B cell (primary cell): ENCODE measurements at regions not wholly inside any gene's neighbourhood (a gene's known extent, or its start where the extent isn't known, plus 50 kb on each side); places are given as distances from the start of the nearest gene placed in this dataset.

Source experiments
- CTCF ChIP-seq: fragments of 200-600 bp; IDR thresholded peaks from one replicate; pipeline ENCODE4 v1.8.0; 2022; ENCODE audit warnings: antibody characterized with exemption, mild to moderate bottlenecking
- EZH2 ChIP-seq: IDR thresholded peaks from 2 replicates; pipeline ENCODE4 v1.6.1; 2012; ENCODE audit warnings: borderline replicate concordance, low read depth, mild to moderate bottlenecking, moderate library complexity, low read length; ENCODE audit not compliant: insufficient read depth, poor library complexity, severe bottlenecking

- TF ChIP-seq CTCF (no peak), EZH2 (no peak)
Observed at GRCh38 chr7:94303118-94303517, 91.6 kb upstream of the COL1A2 start.
